ENCODE measurements at regions not wholly inside any gene's neighbourhood (a gene's known extent, or its start where the extent isn't known, plus 50 kb on each side); places are given as distances from the start of the nearest gene placed in this dataset.

DNA sequence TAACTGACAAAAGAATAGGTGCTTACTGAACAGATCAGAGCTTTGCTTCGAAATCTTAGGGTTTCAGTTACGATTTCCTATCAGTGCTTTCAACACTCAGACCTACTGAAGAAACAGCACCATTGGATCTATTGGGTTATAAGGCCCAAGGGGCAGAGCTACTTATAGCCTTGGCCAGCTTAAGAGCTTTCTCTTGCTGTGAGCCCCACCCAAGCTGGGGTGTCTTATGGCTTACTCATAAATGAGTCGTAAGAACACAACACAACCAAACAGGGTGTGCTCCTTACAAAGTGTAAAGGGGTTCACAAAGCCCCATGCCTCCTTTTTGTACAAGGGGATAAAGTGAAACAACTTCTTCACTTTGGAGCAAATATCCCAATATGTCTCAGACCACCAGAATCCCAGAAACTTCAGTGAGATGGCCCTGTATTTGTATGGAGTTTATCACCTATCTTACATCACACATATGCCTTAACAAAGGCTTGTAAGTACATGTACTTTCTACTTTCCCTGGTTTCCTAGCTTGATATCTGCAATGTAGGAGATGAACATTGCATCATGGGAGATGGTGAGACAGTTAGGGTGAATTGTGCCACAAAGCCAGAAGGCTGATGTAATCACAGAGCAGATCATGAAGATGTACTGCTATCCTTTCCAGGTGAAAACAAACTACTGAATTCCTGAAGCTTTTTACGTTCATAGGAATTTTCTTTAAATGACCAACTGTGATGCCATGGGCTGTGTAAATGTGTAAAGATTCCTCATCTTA lies 115.5 kb upstream of the GLI2 start:
- no peak for TF ChIP-seq POLR2A (IDR thresholded peaks at IDR 0.05; ENCODE audit: low read depth, low read length)
- no peak for TF ChIP-seq POLR2AphosphoS5 (IDR thresholded peaks at IDR 0.05; ENCODE audit: low read depth, low read length)

All from GM12891 (cell line).